HCT116 (cell line): ENCODE measurements at regions not wholly inside any gene's neighbourhood (a gene's known extent, or its start where the extent isn't known, plus 50 kb on each side); places are given as distances from the start of the nearest gene placed in this dataset.

Experiments used
- ATAC-seq: fragments of 200-7000 bp; cut with Tn5 transposase; 2 replicates; pipeline ENCODE4 v1.9.1; 2020; ENCODE audit warnings: mild to moderate bottlenecking, moderate library complexity
- BruUV-seq: library from RNA; stranded (reverse); fragments of 400-500 nt; replicated peaks from 2 replicates; lab custom pipeline; 2021; lab: Mats Ljungman, UMichigan
- CTCF ChIA-PET: fragments of 300-600 bp; sonication (Branson Sonifier 250); formaldehyde crosslinking; loops from one replicate; lab custom pipeline; 2021; ENCODE audit warnings: antibody characterized with exemption; lab: Charles Lee
- POLR2A ChIA-PET: fragments of 300-600, 350-600 bp; sonication (Branson Sonifier 250); formaldehyde crosslinking; loops from one replicate; lab custom pipeline; 2021; ENCODE audit warnings: antibody characterized with exemption; lab: Charles Lee
- RAD21 ChIA-PET, 2 experiments: fragments of 300-600 bp; sonication (Branson Sonifier 250); formaldehyde crosslinking; loops; one replicate each; lab custom pipeline; 2023; ENCODE audit warnings: low total read pairs in 2 of 2; ENCODE audit not compliant: uncharacterized antibody in 2 of 2, unreplicated experiment in 2 of 2, low non-redundant PET in 1 of 2; lab: Charles Lee
- DNase-seq: peaks from one replicate; pipeline ENCODE4 v3.0.0-alpha.2; 2010; ENCODE audit warnings: low read depth, low spot score
- H2AFZ ChIP-seq: fragments of 200-600 bp; shearing (Covaris generic), sonication (generic); 2 replicates; pipeline ENCODE4 v1.6.1; 2017; ENCODE audit warnings: low read depth, mixed run types, mixed read lengths, antibody characterized with exemption, low read length; ENCODE audit not compliant: poor library complexity, severe bottlenecking
- H3K27ac ChIP-seq: 2 replicates; pipeline ENCODE4 v1.5.1; 2012; ENCODE audit warnings: low read depth, low read length
- H3K27me3 ChIP-seq: fragments of 200-600 bp; sonication (generic); 2 replicates; pipeline ENCODE4 v1.6.1; 2016; ENCODE audit warnings: mixed run types, low read length, mixed read lengths; ENCODE audit not compliant: insufficient read depth
- H3K36me3 ChIP-seq, 2 experiments: fragments of 200-500 bp in 1 of 2; fragments of 200-600 bp in 1 of 2; sonication (Bioruptor generic) in 1 of 2; sonication (generic) in 1 of 2; 2 replicates each; pipeline versions ENCODE4 v1.5.1 to v1.6.1; 2014 to 2016; ENCODE audit warnings: low read length in 2 of 2, inconsistent platforms in 1 of 2, mixed read lengths in 1 of 2, mixed run types in 1 of 2; ENCODE audit not compliant: insufficient read depth in 2 of 2, control insufficient read depth in 1 of 2
- H3K4me1 ChIP-seq, 2 experiments: fragments of 200-600 bp in 1 of 2; sonication (generic) in 1 of 2; 2 replicates each; pipeline versions ENCODE4 v1.5.1 to v1.6.1; 2012 to 2017; ENCODE audit warnings: low read length in 2 of 2, inconsistent platforms in 1 of 2, mild to moderate bottlenecking in 1 of 2, mixed read lengths in 1 of 2, mixed run types in 1 of 2, moderate library complexity in 1 of 2; ENCODE audit not compliant: insufficient read depth in 2 of 2, control insufficient read depth in 1 of 2
- H3K4me2 ChIP-seq: fragments of 200-600 bp; sonication (generic); 2 replicates; pipeline ENCODE4 v1.6.1; 2017; ENCODE audit warnings: mixed run types, low read length, mixed read lengths
- H3K4me3 ChIP-seq, 2 experiments: fragments of 200-600 bp in 1 of 2; sonication (generic) in 1 of 2; replicated peaks in 1 of 2; 2 replicates each; pipeline ENCODE4 v1.5.1; 2011 to 2016; ENCODE audit warnings: low read length in 2 of 2, control low read depth in 1 of 2, low read depth in 1 of 2, mild to moderate bottlenecking in 1 of 2, mixed read lengths in 1 of 2, mixed run types in 1 of 2
- H3K79me2 ChIP-seq: fragments of 200-600 bp; sonication (generic); 2 replicates; pipeline ENCODE4 v1.6.1; 2017; ENCODE audit warnings: mild to moderate bottlenecking, mixed run types, low read length, moderate library complexity, mixed read lengths; ENCODE audit not compliant: insufficient read depth
- H3K9ac ChIP-seq: fragments of 200-600 bp; sonication (generic); 2 replicates; pipeline ENCODE4 v1.6.1; 2016; ENCODE audit warnings: low read length, mixed read lengths
- H3K9me2 ChIP-seq: fragments of 200-600 bp; sonication (generic), shearing (Covaris generic); 2 replicates; pipeline ENCODE4 v1.6.1; 2017; ENCODE audit warnings: mixed run types, mild to moderate bottlenecking, moderate library complexity; ENCODE audit not compliant: insufficient read depth
- H3K9me3 ChIP-seq, 2 experiments: fragments of 200-500 bp in 1 of 2; fragments of 200-600 bp in 1 of 2; sonication (Bioruptor generic) in 1 of 2; sonication (generic) in 1 of 2; 2 replicates each; pipeline ENCODE4 v1.6.1; 2014 to 2017; ENCODE audit warnings: low read length in 2 of 2, mixed read lengths in 2 of 2, inconsistent platforms in 1 of 2, low read depth in 1 of 2, mild to moderate bottlenecking in 1 of 2, mixed run types in 1 of 2, moderate library complexity in 1 of 2; ENCODE audit not compliant: control insufficient read depth in 1 of 2, insufficient read depth in 1 of 2
- H4K20me1 ChIP-seq: fragments of 200-600 bp; sonication (generic), shearing (Covaris generic); 2 replicates; pipeline ENCODE4 v1.6.1; 2017; ENCODE audit warnings: mixed run types, mild to moderate bottlenecking, moderate library complexity; ENCODE audit not compliant: insufficient read depth
- ATF3 ChIP-seq: IDR thresholded peaks from 2 replicates; pipeline ENCODE4 v1.6.1; 2012
- EGR1 ChIP-seq: IDR thresholded peaks from 2 replicates; pipeline ENCODE4 v1.6.1; 2012; ENCODE audit warnings: low read depth
- ELF1 ChIP-seq: IDR thresholded peaks from 2 replicates; pipeline ENCODE4 v1.6.1; 2012; ENCODE audit warnings: low read depth, borderline replicate concordance
- EZH2phosphoT487 ChIP-seq: fragments of 200-600 bp; IDR thresholded peaks from 2 replicates; pipeline ENCODE4 v1.6.1; 2018; ENCODE audit warnings: antibody characterized with exemption, borderline replicate concordance
- MAX ChIP-seq: IDR thresholded peaks from 2 replicates; pipeline ENCODE4 v1.6.1; 2012
- POLR2A ChIP-seq: IDR thresholded peaks from 2 replicates; pipeline ENCODE4 v1.7.0; 2011; ENCODE audit warnings: borderline replicate concordance; ENCODE audit not compliant: insufficient read depth, insufficient read length; ENCODE audit errors: extremely low read depth
- RAD21 ChIP-seq: IDR thresholded peaks from 2 replicates; pipeline ENCODE4 v1.6.1; 2012; ENCODE audit warnings: low read depth, mild to moderate bottlenecking
- SIN3A ChIP-seq: IDR thresholded peaks from 2 replicates; pipeline ENCODE4 v1.6.1; 2012; ENCODE audit warnings: low read depth
- SRF ChIP-seq: IDR thresholded peaks from 2 replicates; pipeline ENCODE4 v1.6.1; 2012; ENCODE audit warnings: low read depth
- YY1 ChIP-seq: IDR thresholded peaks from 2 replicates; pipeline ENCODE4 v1.6.1; 2011; ENCODE audit warnings: low read length, low read depth, moderate library complexity, mild to moderate bottlenecking; ENCODE audit not compliant: insufficient replicate concordance; ENCODE audit errors: extremely low read depth
- intact Hi-C: fragments of 100-400 bp; cut with micrococcal nuclease; formaldehyde crosslinking; loops from 2 replicates; pipeline ENCODE4 v1.10.0; 2022
- TF ChIP-seq, protein P1 (sequence below): IDR thresholded peaks from 2 replicates; pipeline ENCODE4 v1.6.1; 2011; ENCODE audit warnings: mild to moderate bottlenecking, low read length, moderate library complexity; ENCODE audit not compliant: insufficient replicate concordance; ENCODE audit errors: extremely low read depth

DNA sequence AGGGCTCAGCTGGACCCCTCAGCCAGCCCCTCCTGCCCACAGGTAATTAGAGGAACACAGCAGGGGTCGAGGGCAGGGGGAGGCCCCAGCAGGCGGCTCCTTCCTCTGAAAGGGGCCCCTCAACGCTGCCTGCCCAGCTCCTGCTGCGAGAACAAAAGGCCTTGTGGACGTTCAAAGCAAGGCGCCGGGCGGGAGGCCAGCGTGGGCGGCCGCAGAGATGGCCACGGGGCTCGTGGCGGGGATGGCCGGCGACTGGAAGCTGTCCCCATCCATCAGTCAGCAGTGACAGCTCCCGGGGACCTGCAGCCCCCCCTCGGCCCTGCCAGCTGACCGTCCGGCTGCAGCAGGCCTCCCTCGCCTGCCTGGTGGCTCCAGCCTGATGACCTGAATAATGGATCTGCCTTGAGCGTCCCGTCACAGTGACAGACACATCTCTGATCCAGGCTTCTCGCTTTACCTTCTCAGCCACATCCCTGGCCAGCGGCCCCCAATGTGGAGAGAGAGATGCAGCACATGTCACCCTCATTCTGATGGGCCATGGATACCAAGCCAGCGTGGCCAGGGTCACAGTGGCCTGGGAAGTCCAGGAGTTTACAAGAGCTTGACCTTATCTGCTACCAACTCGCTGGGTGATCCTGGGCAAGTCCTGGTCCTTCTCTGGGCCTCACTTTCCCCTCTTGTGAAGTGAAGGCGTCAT is 159.3 kb downstream of the MN1 start:
- ChIA-PET RAD21 (no interaction called here), POLR2A (no interaction called here), CTCF (no interaction called here)
- no peak overlapping the region for H3K9ac ChIP-seq
- no peaks in the 10 kb centered on the region for H3K9me3 ChIP-seq
- no peaks in the 10 kb centered on the region for H3K27me3 ChIP-seq
- TF ChIP-seq SRF (no peak), EGR1 (no peak), ELF1 (no peak), SIN3A (no peak), ATF3 (no peak), MAX (no peak), RAD21 (no peak)
- ATAC-seq (no peak), DNase-seq (no peak)
- no peak overlapping the region for H2AFZ ChIP-seq
- no peaks in the 10 kb centered on the region for H4K20me1 ChIP-seq
- intact Hi-C loops = no loop called here
- H3K9me2 ChIP-seq = no peaks in the 10 kb centered on the region
- no peak overlapping the region for H3K4me3 ChIP-seq
- H3K4me1 ChIP-seq = no peaks in the 10 kb centered on the region
- no peaks in the 10 kb centered on the region for H3K79me2 ChIP-seq
- no peak overlapping the region for H3K4me2 ChIP-seq
- H3K27ac ChIP-seq = no peak overlapping the region
- no TSS peak for BruUV-seq
- H3K36me3 ChIP-seq = no peaks in the 10 kb centered on the region

- Histone ChIP-seq H2AFZ (no peak overlapping the region), H3K4me3 (no peak overlapping the region), H4K20me1 (no peaks in the 10 kb centered on the region), H3K27ac (no peak overlapping the region), H3K9me3 (no peaks in the 10 kb centered on the region), H3K9ac (no peak overlapping the region), H3K36me3 (no peaks in the 10 kb centered on the region), H3K9me2 (no peaks in the 10 kb centered on the region), H3K79me2 (no peaks in the 10 kb centered on the region), H3K4me1 (no peaks in the 10 kb centered on the region), H3K27me3 (peaks cover 12% of the 10 kb centered on the region), H3K4me2 (no peak overlapping the region)
- no peak for DNase-seq
- intact Hi-C loops = no loop called here
- ChIA-PET CTCF (no interaction called here), POLR2A (no interaction called here), RAD21 (no interaction called here)
- BruUV-seq = no TSS peak
- ATAC-seq = no peak
- TF ChIP-seq EZH2phosphoT487 (no peak), SRF (no peak), YY1 (no peak), POLR2A (no peak)
- TF ChIP-seq, protein P1, sequence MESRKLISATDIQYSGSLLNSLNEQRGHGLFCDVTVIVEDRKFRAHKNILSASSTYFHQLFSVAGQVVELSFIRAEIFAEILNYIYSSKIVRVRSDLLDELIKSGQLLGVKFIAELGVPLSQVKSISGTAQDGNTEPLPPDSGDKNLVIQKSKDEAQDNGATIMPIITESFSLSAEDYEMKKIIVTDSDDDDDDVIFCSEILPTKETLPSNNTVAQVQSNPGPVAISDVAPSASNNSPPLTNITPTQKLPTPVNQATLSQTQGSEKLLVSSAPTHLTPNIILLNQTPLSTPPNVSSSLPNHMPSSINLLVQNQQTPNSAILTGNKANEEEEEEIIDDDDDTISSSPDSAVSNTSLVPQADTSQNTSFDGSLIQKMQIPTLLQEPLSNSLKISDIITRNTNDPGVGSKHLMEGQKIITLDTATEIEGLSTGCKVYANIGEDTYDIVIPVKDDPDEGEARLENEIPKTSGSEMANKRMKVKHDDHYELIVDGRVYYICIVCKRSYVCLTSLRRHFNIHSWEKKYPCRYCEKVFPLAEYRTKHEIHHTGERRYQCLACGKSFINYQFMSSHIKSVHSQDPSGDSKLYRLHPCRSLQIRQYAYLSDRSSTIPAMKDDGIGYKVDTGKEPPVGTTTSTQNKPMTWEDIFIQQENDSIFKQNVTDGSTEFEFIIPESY = no peak
These were observed 157.6 kb downstream of the MN1 start for GRCh38 chr22:27643907-27644306.
